ENCODE measurements at regions not wholly inside any gene's neighbourhood (a gene's known extent, or its start where the extent isn't known, plus 50 kb on each side); places are given as distances from the start of the nearest gene placed in this dataset.

- dilution Hi-C loops (cut with MboI; ENCODE audit: extremely low pct_ligation_motif_present, low sequenced_read_pairs): no loop called here
- DNase-seq (ENCODE audit: low read depth, low spot score) (no peak), FAIRE-seq (no peak)
Measured at GRCh38 chr9:13967438-13967837, 346.5 kb downstream of the NFIB start.

GRCh38 chr9:13967011-13967410, 346.9 kb downstream of the NFIB start:
- no peaks in the 10 kb centered on the region for H3K9me3 ChIP-seq (ENCODE audit: control insufficient read depth, low read depth, low read length)
- no peaks in the 10 kb centered on the region for H3K27me3 ChIP-seq (ENCODE audit: control insufficient read depth, extremely low read depth, insufficient read depth, low read length)
- H3K27ac ChIP-seq (ENCODE audit: control insufficient read depth, insufficient read depth, low read length): no peak overlapping the region
- FAIRE-seq: no peak
- no peaks in the 10 kb centered on the region for H3K36me3 ChIP-seq (ENCODE audit: control insufficient read depth in 2 of 2, extremely low read depth in 1 of 2, insufficient read depth in 2 of 2, low read length in 2 of 2)
- no peaks in the 10 kb centered on the region for H4K20me1 ChIP-seq (ENCODE audit: control insufficient read depth, extremely low read depth, insufficient read depth, low read length)
- no peak for TF ChIP-seq CTCF (optimal IDR thresholded peaks at IDR 0.05 in 1 of 3, IDR thresholded peaks at IDR 0.05 in 1 of 3, conservative IDR thresholded peaks at IDR 0.05 in 1 of 3; ENCODE audit: extremely low read depth in 1 of 3, insufficient read depth in 2 of 3, low read length in 3 of 3)
- H2AFZ ChIP-seq (ENCODE audit: control insufficient read depth, low read length): no peak overlapping the region
- H3K4me2 ChIP-seq (ENCODE audit: control insufficient read depth, extremely low read depth, insufficient read depth, low read depth, low read length): no peak overlapping the region
- no peaks in the 10 kb centered on the region for H3K9me1 ChIP-seq (ENCODE audit: control insufficient read depth, extremely low read depth, insufficient read depth, low read length)
- no peaks in the 10 kb centered on the region for H3K79me2 ChIP-seq (ENCODE audit: control insufficient read depth, insufficient read depth, low read length)
- DNase-seq (ENCODE audit: low read depth, low spot score): no peak
- no peak overlapping the region for H3K4me3 ChIP-seq (ENCODE audit: control insufficient read depth in 2 of 3, extremely low read depth in 1 of 3, insufficient read depth in 2 of 3, low read depth in 1 of 3, low read length in 3 of 3)
- no peak overlapping the region for H3K9ac ChIP-seq (ENCODE audit: control insufficient read depth, extremely low read depth, insufficient read depth, low read length)
- no peaks in the 10 kb centered on the region for H3K4me1 ChIP-seq (ENCODE audit: control insufficient read depth, extremely low read depth, insufficient read depth, low read length)
- dilution Hi-C loops (cut with MboI; ENCODE audit: extremely low pct_ligation_motif_present, low sequenced_read_pairs): no loop called here

More at GRCh38 chr9:13967438-13967837, 346.5 kb downstream of the NFIB start:
- H3K9me3 ChIP-seq (ENCODE audit: control insufficient read depth, low read depth, low read length): no peaks in the 10 kb centered on the region
- TF ChIP-seq CTCF (optimal IDR thresholded peaks at IDR 0.05 in 1 of 3, IDR thresholded peaks at IDR 0.05 in 1 of 3, conservative IDR thresholded peaks at IDR 0.05 in 1 of 3; ENCODE audit: extremely low read depth in 1 of 3, insufficient read depth in 2 of 3, low read length in 3 of 3): no peak
- no peak for TF ChIP-seq EZH2 (IDR thresholded peaks at IDR 0.05; ENCODE audit: low read length)
- no peaks in the 10 kb centered on the region for H4K20me1 ChIP-seq (ENCODE audit: control insufficient read depth, extremely low read depth, insufficient read depth, low read length)
- H3K4me3 ChIP-seq (ENCODE audit: control insufficient read depth in 2 of 3, extremely low read depth in 1 of 3, insufficient read depth in 2 of 3, low read depth in 1 of 3, low read length in 3 of 3): no peak overlapping the region
- H3K9ac ChIP-seq (ENCODE audit: control insufficient read depth, extremely low read depth, insufficient read depth, low read length): no peak overlapping the region
- H3K9me1 ChIP-seq (ENCODE audit: control insufficient read depth, extremely low read depth, insufficient read depth, low read length): no peaks in the 10 kb centered on the region
- H3K27me3 ChIP-seq (ENCODE audit: control insufficient read depth, extremely low read depth, insufficient read depth, low read length): no peaks in the 10 kb centered on the region
- H3K79me2 ChIP-seq (ENCODE audit: control insufficient read depth, insufficient read depth, low read length): no peaks in the 10 kb centered on the region
- H3K4me2 ChIP-seq (ENCODE audit: control insufficient read depth, extremely low read depth, insufficient read depth, low read depth, low read length): no peak overlapping the region
- no peak overlapping the region for H2AFZ ChIP-seq (ENCODE audit: control insufficient read depth, low read length)
- H3K36me3 ChIP-seq (ENCODE audit: control insufficient read depth in 2 of 2, extremely low read depth in 1 of 2, insufficient read depth in 2 of 2, low read length in 2 of 2): no peaks in the 10 kb centered on the region
- no peaks in the 10 kb centered on the region for H3K4me1 ChIP-seq (ENCODE audit: control insufficient read depth, extremely low read depth, insufficient read depth, low read length)
- no peak overlapping the region for H3K27ac ChIP-seq (ENCODE audit: control insufficient read depth, insufficient read depth, low read length)

All from keratinocyte (primary cell).